CD4-positive, CD25-positive, alpha-beta regulatory T cell (primary cell): ENCODE measurements at regions not wholly inside any gene's neighbourhood (a gene's known extent, or its start where the extent isn't known, plus 50 kb on each side); places are given as distances from the start of the nearest gene placed in this dataset.
"Not testable (repeated sequence)": the region's sequence is repeated elsewhere in the genome, so short reads cannot be mapped to it uniquely, and the experiment has no call there.

ENCODE experiments used
- ATAC-seq, 2 donors: fragments of 150-1000 bp; cut with Tn5 transposase; one replicate each; pipeline ENCODE4 v1.10.0; 2021; ENCODE audit warnings: low read depth in 2 of 2, moderate number of reproducible peaks in 2 of 2, moderate library complexity in 1 of 2
- DNase-seq, 3 donors: peaks; one replicate each; pipeline versions ENCODE4 v3.0.0 to v3.0.0-alpha.2; 2012 to 2022; ENCODE audit warnings: mixed read lengths in 1 of 3
- H3K27ac ChIP-seq: one replicate; pipeline ENCODE4 v1.7.0; 2013; ENCODE audit warnings: mild to moderate bottlenecking, low read length; ENCODE audit not compliant: insufficient read depth, poor library complexity, severe bottlenecking
- H3K27me3 ChIP-seq: one replicate; pipeline ENCODE4 v1.7.0; 2013; ENCODE audit warnings: low read length; ENCODE audit not compliant: control insufficient read depth, insufficient read depth
- H3K36me3 ChIP-seq: one replicate; pipeline ENCODE4 v1.7.0; 2013; ENCODE audit warnings: mild to moderate bottlenecking, low read length, moderate library complexity; ENCODE audit not compliant: control insufficient read depth, insufficient read depth
- H3K4me1 ChIP-seq: 2 replicates; pipeline ENCODE4 v1.7.0; 2013; ENCODE audit warnings: mild to moderate bottlenecking, low read length; ENCODE audit not compliant: insufficient read depth, control insufficient read depth, poor library complexity, severe bottlenecking
- H3K4me3 ChIP-seq: one replicate; pipeline ENCODE4 v1.7.0; 2013; ENCODE audit warnings: low read depth, mild to moderate bottlenecking, low read length, moderate library complexity
- H3K9me3 ChIP-seq, 2 experiments: 1 replicate in 1 of 2; 2 replicates in 1 of 2; pipeline ENCODE4 v1.7.0; 2013; ENCODE audit warnings: low read length in 2 of 2, mild to moderate bottlenecking in 1 of 2, moderate library complexity in 1 of 2; ENCODE audit not compliant: control insufficient read depth in 2 of 2
- H3K27ac Mint-ChIP-seq, 3 donors: one replicate each; pipeline ENCODE4 v1.8.0; 2020 to 2022; ENCODE audit warnings: mild to moderate bottlenecking in 3 of 3, mixed read lengths in 3 of 3, moderate library complexity in 2 of 3
- H3K27me3 Mint-ChIP-seq: one replicate; pipeline ENCODE4 v1.8.0; 2022; ENCODE audit warnings: mild to moderate bottlenecking, mixed read lengths
- H3K36me3 Mint-ChIP-seq: one replicate; pipeline ENCODE4 v1.8.0; 2020; ENCODE audit warnings: mixed read lengths
- H3K4me1 Mint-ChIP-seq, 4 donors: one replicate each; pipeline ENCODE4 v1.8.0; 2020 to 2022; ENCODE audit warnings: mixed read lengths in 4 of 4, mild to moderate bottlenecking in 1 of 4
- H3K4me3 Mint-ChIP-seq, 4 donors: one replicate each; pipeline ENCODE4 v1.8.0; 2020 to 2022; ENCODE audit warnings: mild to moderate bottlenecking in 4 of 4, mixed read lengths in 4 of 4, moderate library complexity in 3 of 4
- H3K9me3 Mint-ChIP-seq, 7 donors: one replicate each; pipeline ENCODE4 v1.8.0; 2020 to 2022; ENCODE audit warnings: mixed read lengths in 7 of 7, mild to moderate bottlenecking in 3 of 7, moderate library complexity in 2 of 7

DNA sequence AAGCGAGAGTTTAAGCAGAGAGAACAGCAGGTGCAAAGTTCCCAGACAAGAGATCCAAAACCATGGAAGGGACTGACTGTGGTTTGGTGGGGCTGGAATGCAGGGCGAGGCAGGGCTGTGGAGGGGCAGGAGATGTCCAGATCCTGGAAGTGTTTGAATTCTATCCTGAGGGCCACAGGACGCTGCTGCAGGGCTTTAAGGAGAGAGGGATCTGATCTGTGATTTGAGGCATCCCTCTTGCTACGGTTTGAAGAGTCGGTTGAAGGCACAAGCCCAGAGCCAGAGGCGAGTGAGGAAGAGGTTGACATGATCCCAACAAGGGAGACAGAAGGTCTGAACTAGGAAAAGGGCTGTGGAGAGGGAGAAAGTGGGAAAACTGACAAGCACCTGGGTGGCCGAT, 209.9 kb upstream of the IRF2BP2 start:
- H3K27me3 Mint-ChIP-seq, H3K36me3 ChIP-seq, ATAC-seq, H3K9me3 ChIP-seq, H3K4me3 Mint-ChIP-seq, H3K27me3 ChIP-seq, H3K27ac Mint-ChIP-seq, H3K4me1 ChIP-seq, H3K36me3 Mint-ChIP-seq, H3K4me1 Mint-ChIP-seq, H3K4me3 ChIP-seq, H3K27ac ChIP-seq, DNase-seq, H3K9me3 Mint-ChIP-seq: not testable (repeated sequence)

DNA sequence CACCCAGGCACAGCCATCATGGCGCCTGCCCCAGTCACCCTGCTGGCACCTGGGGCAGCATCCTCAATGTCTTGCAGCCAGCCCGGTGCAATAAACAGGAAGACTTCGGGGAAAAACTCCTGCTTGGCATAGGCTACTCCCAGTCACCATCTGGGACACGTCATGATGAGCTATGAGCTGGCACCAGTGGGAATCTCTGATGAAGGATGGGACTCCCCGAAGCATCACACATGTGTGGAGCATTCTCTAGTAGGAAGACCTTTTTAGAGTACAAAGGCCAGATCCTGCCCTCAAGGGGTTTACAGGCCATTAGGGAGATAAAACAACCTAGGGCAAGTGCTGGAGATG, 208.0 kb upstream of the IRF2BP2 start:
- H3K27me3 Mint-ChIP-seq, H3K4me1 ChIP-seq: not testable (repeated sequence)

DNA sequence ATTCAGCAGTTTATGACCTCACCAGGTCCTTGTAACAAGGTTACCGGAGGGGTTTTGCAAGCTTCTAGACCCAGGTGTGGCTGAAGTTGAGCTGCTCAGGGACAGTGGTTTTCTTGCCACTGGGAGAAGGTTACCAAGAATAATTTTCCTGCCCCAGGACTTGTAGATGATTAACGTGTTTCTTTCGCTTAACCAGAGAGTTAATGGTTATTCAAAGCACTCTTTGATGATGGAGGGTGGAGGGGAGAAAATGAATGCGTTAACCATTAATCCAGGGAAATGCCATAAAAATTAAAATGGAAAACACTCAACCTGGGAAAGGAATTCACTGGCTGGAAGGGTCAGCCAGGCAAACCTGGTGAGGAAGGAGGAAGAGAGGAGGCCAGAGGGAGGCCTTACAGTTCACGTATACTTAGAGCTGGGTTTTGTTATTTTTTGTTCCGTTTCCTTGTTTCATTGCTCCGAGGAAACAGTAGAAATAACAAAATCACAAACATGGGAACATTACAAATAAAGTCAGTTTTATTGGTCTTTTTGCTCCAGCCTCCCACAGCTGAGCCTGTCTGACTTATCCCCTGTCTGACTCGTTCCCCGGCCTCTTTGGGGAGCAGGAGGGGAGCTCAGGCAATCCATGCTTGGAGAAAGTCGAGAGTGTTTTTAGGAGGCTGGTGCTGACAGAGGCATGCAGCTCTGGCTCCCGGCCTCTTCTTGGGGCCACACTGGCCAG, 207.5 kb upstream of the IRF2BP2 start:
- H3K4me1 ChIP-seq, ATAC-seq, H3K27ac ChIP-seq, H3K9me3 Mint-ChIP-seq, H3K27me3 Mint-ChIP-seq, H3K36me3 Mint-ChIP-seq, H3K36me3 ChIP-seq, H3K4me3 Mint-ChIP-seq, H3K4me1 Mint-ChIP-seq, H3K4me3 ChIP-seq, H3K9me3 ChIP-seq, DNase-seq, H3K27me3 ChIP-seq: not testable (repeated sequence)
- peak overlapping the region in 1 of 3 donors; percentile 63 for H3K27ac Mint-ChIP-seq

More for the DNA sequence above, 208.0 kb upstream of the IRF2BP2 start:
- DNase-seq, H3K27me3 ChIP-seq, H3K4me1 Mint-ChIP-seq, ATAC-seq, H3K36me3 Mint-ChIP-seq, H3K4me3 ChIP-seq, H3K27ac Mint-ChIP-seq, H3K4me3 Mint-ChIP-seq, H3K36me3 ChIP-seq, H3K9me3 ChIP-seq, H3K27ac ChIP-seq, H3K9me3 Mint-ChIP-seq: not testable (repeated sequence)

DNA sequence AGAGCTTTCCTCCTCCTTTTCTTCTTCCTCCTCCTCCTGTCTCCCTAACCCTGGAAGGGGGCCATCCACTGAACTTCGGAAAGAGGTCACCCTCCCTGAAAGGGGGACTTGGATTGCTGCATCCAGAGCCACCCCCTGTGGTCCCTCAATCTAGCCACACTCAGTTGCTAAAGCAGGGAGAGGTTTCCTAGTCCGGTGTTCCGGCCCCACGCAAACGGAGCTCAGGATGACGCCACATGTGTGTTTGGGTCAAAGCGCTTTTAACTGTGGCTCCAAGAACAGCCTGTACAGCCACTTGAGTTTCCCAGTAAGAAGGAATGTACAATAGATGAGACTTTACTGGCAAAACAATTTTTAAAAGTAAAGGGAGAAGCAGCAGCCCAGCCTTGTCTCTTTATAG, 206.9 kb upstream of the IRF2BP2 start:
- H3K36me3 ChIP-seq, H3K4me3 ChIP-seq, H3K4me1 Mint-ChIP-seq, H3K36me3 Mint-ChIP-seq, H3K4me3 Mint-ChIP-seq, H3K27me3 ChIP-seq, H3K27ac Mint-ChIP-seq, H3K27ac ChIP-seq, H3K9me3 Mint-ChIP-seq, H3K9me3 ChIP-seq, ATAC-seq, DNase-seq, H3K27me3 Mint-ChIP-seq, H3K4me1 ChIP-seq: not testable (repeated sequence)

DNA sequence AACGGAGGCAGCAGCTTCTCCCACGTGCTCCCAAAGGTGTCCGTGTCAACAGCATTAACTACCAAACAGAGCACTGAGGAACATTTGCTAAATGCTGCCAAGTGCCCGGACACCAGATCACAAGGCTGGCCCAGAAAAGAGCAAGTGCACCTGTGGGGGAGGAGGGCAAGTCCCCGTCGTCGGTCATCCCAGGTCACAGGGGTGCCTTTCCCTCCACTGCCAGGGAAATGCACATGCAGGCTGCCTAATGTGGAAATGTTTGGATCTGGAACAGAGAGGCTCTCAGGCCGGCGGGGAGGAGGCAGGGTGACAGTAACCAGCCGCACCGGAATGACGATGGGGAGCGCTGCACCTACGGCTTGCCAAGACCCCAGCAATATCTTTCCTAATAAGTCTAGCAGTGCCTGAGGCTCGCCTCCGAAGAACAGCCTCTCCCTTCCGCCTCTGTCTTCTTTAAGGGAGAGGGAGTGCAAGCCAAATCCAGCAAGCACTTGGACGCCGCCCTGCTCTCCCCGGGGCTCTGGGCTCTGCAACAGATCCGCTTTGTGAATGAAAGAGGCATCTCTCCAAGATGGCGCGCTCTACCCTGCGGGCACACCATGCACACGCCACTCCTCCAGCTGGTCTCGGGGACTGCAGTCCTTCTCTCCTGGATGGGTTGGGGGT, 206.3 kb upstream of the IRF2BP2 start:
- DNase-seq, H3K4me1 Mint-ChIP-seq, H3K4me3 ChIP-seq, ATAC-seq, H3K9me3 Mint-ChIP-seq, H3K27ac ChIP-seq, H3K27me3 ChIP-seq, H3K27ac Mint-ChIP-seq, H3K36me3 ChIP-seq, H3K9me3 ChIP-seq, H3K36me3 Mint-ChIP-seq, H3K27me3 Mint-ChIP-seq, H3K4me3 Mint-ChIP-seq, H3K4me1 ChIP-seq: not testable (repeated sequence)

DNA sequence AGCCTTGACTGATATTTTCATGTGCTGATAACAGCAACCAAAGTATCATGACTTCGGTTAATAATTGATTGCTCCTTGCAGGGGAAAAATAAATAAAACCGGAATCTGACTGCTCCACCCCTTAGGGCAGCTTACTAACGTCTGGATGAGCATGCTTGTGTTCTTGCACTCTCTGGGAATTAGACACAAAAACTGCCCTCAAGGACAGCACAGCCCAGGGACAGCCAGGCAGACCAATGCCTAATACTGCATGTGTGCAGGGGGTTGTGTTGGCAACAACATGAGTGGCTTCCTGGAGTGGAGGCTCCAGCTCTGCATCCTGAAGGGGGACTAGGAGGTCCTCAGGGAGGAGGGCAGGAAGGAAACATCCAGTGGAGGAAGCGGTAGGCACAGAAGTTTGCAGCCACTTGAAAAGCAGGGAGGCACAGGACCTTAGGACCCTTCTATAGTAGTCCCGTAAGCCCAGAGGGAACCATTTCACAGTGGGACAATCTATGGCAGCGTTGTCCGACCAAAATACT, 205.4 kb upstream of the IRF2BP2 start:
- H3K4me1 Mint-ChIP-seq, H3K4me3 Mint-ChIP-seq, H3K9me3 Mint-ChIP-seq, H3K27ac Mint-ChIP-seq, H3K36me3 ChIP-seq, H3K27me3 ChIP-seq, H3K4me1 ChIP-seq, H3K36me3 Mint-ChIP-seq, H3K9me3 ChIP-seq, DNase-seq, H3K4me3 ChIP-seq, H3K27ac ChIP-seq, ATAC-seq, H3K27me3 Mint-ChIP-seq: not testable (repeated sequence)

DNA sequence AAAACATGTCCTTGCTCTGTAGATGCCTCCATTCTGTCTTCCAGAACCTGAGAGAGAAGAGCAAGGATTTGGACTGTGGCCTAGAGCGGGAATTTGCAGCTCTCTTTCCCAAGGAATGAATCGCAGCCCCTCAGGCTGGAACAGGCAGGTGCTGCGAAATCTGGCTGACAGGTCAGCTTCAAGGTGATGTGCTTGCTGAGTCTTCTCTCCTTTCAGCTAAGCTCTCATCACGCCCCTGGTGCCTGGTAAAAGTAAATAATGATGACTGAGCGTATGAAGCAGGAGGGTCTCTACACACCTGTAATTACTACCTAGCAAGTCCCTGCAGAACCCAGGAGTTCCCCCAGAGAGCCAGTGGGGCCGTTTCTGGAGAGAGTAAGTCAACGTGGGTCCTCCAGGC, 204.3 kb upstream of the IRF2BP2 start:
- H3K27ac Mint-ChIP-seq, H3K4me1 ChIP-seq: not testable (repeated sequence)

DNA sequence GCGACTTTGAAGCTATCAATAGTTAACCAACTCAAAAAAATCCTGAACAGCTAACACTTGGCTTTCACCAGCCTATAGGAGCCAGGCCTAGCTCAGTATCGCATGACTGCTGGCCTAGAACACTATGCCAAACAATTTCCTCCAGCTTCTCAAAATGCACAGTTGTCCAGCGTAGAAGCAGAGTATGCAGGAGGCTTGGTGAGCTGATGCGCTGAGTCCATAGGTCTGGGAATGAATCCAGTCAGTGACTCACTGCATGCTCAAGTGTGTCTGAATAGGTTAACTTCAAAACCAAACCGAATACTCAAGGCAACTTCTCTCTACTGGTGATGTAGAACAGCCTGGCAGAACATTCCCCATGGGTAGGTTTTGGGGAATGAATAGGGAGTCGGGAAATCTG, 201.8 kb upstream of the IRF2BP2 start:
- H3K9me3 Mint-ChIP-seq, H3K4me1 Mint-ChIP-seq, H3K27me3 Mint-ChIP-seq, H3K27ac ChIP-seq, H3K4me3 ChIP-seq, H3K36me3 Mint-ChIP-seq, H3K27ac Mint-ChIP-seq, H3K4me1 ChIP-seq, ATAC-seq, H3K4me3 Mint-ChIP-seq, DNase-seq, H3K27me3 ChIP-seq, H3K9me3 ChIP-seq, H3K36me3 ChIP-seq: not testable (repeated sequence)

More for the DNA sequence above, 204.3 kb upstream of the IRF2BP2 start:
- not testable (repeated sequence) for ATAC-seq, H3K27me3 ChIP-seq, H3K36me3 ChIP-seq, H3K27ac ChIP-seq, H3K27me3 Mint-ChIP-seq, H3K9me3 Mint-ChIP-seq, H3K4me1 Mint-ChIP-seq, DNase-seq, H3K36me3 Mint-ChIP-seq, H3K4me3 ChIP-seq, H3K4me3 Mint-ChIP-seq, H3K9me3 ChIP-seq
